IMR-90 (cell line): ENCODE measurements at regions not wholly inside any gene's neighbourhood (a gene's known extent, or its start where the extent isn't known, plus 50 kb on each side); places are given as distances from the start of the nearest gene placed in this dataset.

Experiments
- ATAC-seq: fragments of 200-7000 bp; cut with Tn5 transposase; 2 replicates; pipeline ENCODE4 v1.9.1; 2020; ENCODE audit warnings: low read depth, mild to moderate bottlenecking, moderate library complexity
- BruUV-seq: library from RNA; stranded (reverse); fragments of 400-500 nt; replicated peaks from 2 replicates; lab custom pipeline; 2021; lab: Mats Ljungman, UMichigan
- CTCF ChIA-PET: fragments of 300-600 bp; formaldehyde crosslinking; extraction: SDS; loops from one replicate; lab custom pipeline; 2021; ENCODE audit warnings: antibody characterized with exemption; lab: Yijun Ruan, JAX
- POLR2A ChIA-PET: fragments of 300-600 bp; sonication (Branson Sonifier 250); formaldehyde crosslinking; loops from one replicate; lab custom pipeline; 2022; ENCODE audit warnings: antibody characterized with exemption; ENCODE audit not compliant: unreplicated experiment; lab: Charles Lee
- DNase-seq: peaks from one replicate; pipeline ENCODE4 v3.0.0; 2013
- H2AFZ ChIP-seq: replicated peaks from 2 replicates; pipeline ENCODE3; 2013; ENCODE audit warnings: low read length, mild to moderate bottlenecking; ENCODE audit not compliant: poor library complexity
- H2AK5ac ChIP-seq: 2 replicates; pipeline ENCODE4 v1.6.1; 2013; ENCODE audit warnings: low read depth, low read length, inconsistent platforms
- H2AK9ac ChIP-seq: replicated peaks from 2 replicates; pipeline ENCODE3; 2013; ENCODE audit warnings: mild to moderate bottlenecking, low read depth, low read length, moderate library complexity; ENCODE audit not compliant: poor library complexity
- H2BK120ac ChIP-seq: 2 replicates; pipeline ENCODE4 v1.6.1; 2013; ENCODE audit warnings: low read depth, low read length, inconsistent platforms
- H2BK15ac ChIP-seq: 3 replicates; pipeline ENCODE4 v1.6.1; 2013; ENCODE audit warnings: low read depth, low read length, inconsistent platforms
- H2BK20ac ChIP-seq: 2 replicates; pipeline ENCODE4 v1.6.1; 2013; ENCODE audit warnings: low read depth, mild to moderate bottlenecking, inconsistent platforms, low read length, moderate library complexity
- H2BK5ac ChIP-seq: 2 replicates; pipeline ENCODE4 v1.6.1; 2013; ENCODE audit warnings: mild to moderate bottlenecking, low read depth, low read length, inconsistent platforms; ENCODE audit not compliant: poor library complexity, severe bottlenecking
- H3K14ac ChIP-seq: replicated peaks from 2 replicates; pipeline ENCODE4 v1.6.1; 2013; ENCODE audit warnings: low read depth, low read length, inconsistent platforms
- H3K18ac ChIP-seq: 2 replicates; pipeline ENCODE4 v1.6.1; 2013; ENCODE audit warnings: low read depth, low read length, control low read depth
- H3K23ac ChIP-seq: 2 replicates; pipeline ENCODE4 v1.6.1; 2013; ENCODE audit warnings: low read depth, low read length, inconsistent platforms
- H3K27ac ChIP-seq: 2 replicates; pipeline ENCODE4 v1.5.1; 2013; ENCODE audit warnings: mild to moderate bottlenecking, control low read depth, low read length; ENCODE audit not compliant: insufficient read depth
- H3K27me3 ChIP-seq: 2 replicates; pipeline ENCODE4 v1.6.1; 2013; ENCODE audit warnings: low read length; ENCODE audit not compliant: control insufficient read depth, insufficient read depth
- H3K36me3 ChIP-seq: 2 replicates; pipeline ENCODE4 v1.6.1; 2013; ENCODE audit warnings: low read length, mixed read lengths; ENCODE audit not compliant: control insufficient read depth, insufficient read depth
- H3K4ac ChIP-seq: 2 replicates; pipeline ENCODE4 v1.6.1; 2013; ENCODE audit warnings: low read depth, low read length, inconsistent platforms
- H3K4me1 ChIP-seq: 2 replicates; pipeline ENCODE4 v1.6.1; 2013; ENCODE audit warnings: low read length, mixed read lengths; ENCODE audit not compliant: control insufficient read depth, insufficient read depth
- H3K4me2 ChIP-seq: 2 replicates; pipeline ENCODE4 v1.6.1; 2013; ENCODE audit warnings: low read depth, mild to moderate bottlenecking, control low read depth, low read length, moderate library complexity
- H3K4me3 ChIP-seq: 2 replicates; pipeline ENCODE4 v1.5.1; 2013; ENCODE audit warnings: low read depth, mild to moderate bottlenecking, control low read depth, low read length, moderate library complexity; ENCODE audit not compliant: insufficient read depth
- H3K56ac ChIP-seq: 2 replicates; pipeline ENCODE4 v1.6.1; 2013; ENCODE audit warnings: low read length, inconsistent platforms; ENCODE audit not compliant: insufficient read depth; ENCODE audit errors: extremely low read depth
- H3K79me1 ChIP-seq, 2 experiments: 2 replicates each; pipeline ENCODE4 v1.6.1; 2013; ENCODE audit warnings: low read length in 2 of 2, inconsistent platforms in 1 of 2, low read depth in 1 of 2
- H3K9ac ChIP-seq: 2 replicates; pipeline ENCODE4 v1.6.1; 2013; ENCODE audit warnings: low read depth, low read length, control low read depth
- H3K9me1 ChIP-seq: 2 replicates; pipeline ENCODE4 v1.6.1; 2013; ENCODE audit warnings: low read length, inconsistent platforms; ENCODE audit not compliant: insufficient read depth
- H3K9me3 ChIP-seq: 2 replicates; pipeline ENCODE4 v1.6.1; 2013; ENCODE audit warnings: low read length; ENCODE audit not compliant: control insufficient read depth, insufficient read depth
- H4K20me1 ChIP-seq: 2 replicates; pipeline ENCODE4 v1.6.1; 2013; ENCODE audit warnings: low read length, inconsistent platforms; ENCODE audit not compliant: insufficient read depth
- H4K5ac ChIP-seq: 2 replicates; pipeline ENCODE4 v1.6.1; 2013; ENCODE audit warnings: mild to moderate bottlenecking, low read depth, low read length, control low read depth
- H4K8ac ChIP-seq, 2 experiments: 2 replicates each; pipeline ENCODE4 v1.6.1; 2013; ENCODE audit warnings: low read depth in 2 of 2, low read length in 2 of 2, control low read depth in 1 of 2, inconsistent platforms in 1 of 2
- H4K91ac ChIP-seq: 2 replicates; pipeline ENCODE4 v1.6.1; 2013; ENCODE audit warnings: low read depth, low read length, inconsistent platforms; ENCODE audit not compliant: insufficient read depth
- BHLHE40 ChIP-seq: fragments of 150-350 bp; IDR thresholded peaks from 2 replicates; pipeline ENCODE4 v1.6.1; 2016; ENCODE audit warnings: mild to moderate bottlenecking, low read depth, low read length
- CEBPB ChIP-seq: IDR thresholded peaks from 2 replicates; pipeline ENCODE4 v1.6.1; 2012; ENCODE audit warnings: low read depth, low read length, improper control_type of control experiment
- CHD1 ChIP-seq: IDR thresholded peaks from 2 replicates; pipeline ENCODE4 v1.6.1; 2012; ENCODE audit warnings: low read depth, low read length, improper control_type of control experiment
- FOS ChIP-seq: fragments of 150-350 bp; IDR thresholded peaks from 2 replicates; pipeline ENCODE4 v1.6.1; 2016; ENCODE audit warnings: low read depth, low read length
- MAFK ChIP-seq: IDR thresholded peaks from 2 replicates; pipeline ENCODE4 v1.6.1; 2012; ENCODE audit warnings: low read depth, low read length, improper control_type of control experiment
- MAZ ChIP-seq: IDR thresholded peaks from 2 replicates; pipeline ENCODE4 v1.6.1; 2012; ENCODE audit warnings: low read depth, mild to moderate bottlenecking, low read length, improper control_type of control experiment, moderate library complexity, borderline replicate concordance
- MXI1 ChIP-seq: IDR thresholded peaks from 2 replicates; pipeline ENCODE4 v1.6.1; 2012; ENCODE audit warnings: low read depth, mild to moderate bottlenecking, low read length, moderate library complexity, borderline replicate concordance
- NFE2L2 ChIP-seq: fragments of 150-350 bp; IDR thresholded peaks from 2 replicates; pipeline ENCODE4 v1.6.1; 2016; ENCODE audit warnings: low read depth, mild to moderate bottlenecking, low read length
- POLR2A ChIP-seq: IDR thresholded peaks from 2 replicates; pipeline ENCODE4 v1.6.1; 2012; ENCODE audit warnings: mild to moderate bottlenecking, low read depth, low read length
- RAD21 ChIP-seq: IDR thresholded peaks from 2 replicates; pipeline ENCODE4 v1.6.1; 2012; ENCODE audit warnings: low read length, improper control_type of control experiment
- RCOR1 ChIP-seq: IDR thresholded peaks from 2 replicates; pipeline ENCODE4 v1.6.1; 2012; ENCODE audit warnings: mild to moderate bottlenecking, low read length, improper control_type of control experiment; ENCODE audit not compliant: insufficient replicate concordance
- RFX5 ChIP-seq: IDR thresholded peaks from 2 replicates; pipeline ENCODE4 v1.8.0; 2012; ENCODE audit warnings: low read depth, mild to moderate bottlenecking, low read length, moderate library complexity
- SMC3 ChIP-seq: fragments of 150-350 bp; IDR thresholded peaks from 2 replicates; pipeline ENCODE4 v1.6.1; 2016; ENCODE audit warnings: low read depth, mild to moderate bottlenecking, antibody characterized with exemption, low read length, moderate library complexity
- WGBS, 2 experiments: methylation state at CpG; one replicate each; pipeline versions ENCODE4 v1.1.5 to v1.1.7; 2013; ENCODE audit warnings: missing lambda C conversion rate in 2 of 2; ENCODE audit not compliant: insufficient read length in 1 of 2; ENCODE audit errors: extremely low coverage in 2 of 2; 5-methylcytosine and 5-hydroxymethylcytosine counted together
- dilution Hi-C: fragments of 300-500 bp; cut with HindIII; formaldehyde crosslinking; loops from one replicate; pipeline ENCODE4 v1.14.3; 2018; ENCODE audit warnings: low sequenced_read_pairs; ENCODE audit not compliant: unreplicated experiment
- in situ Hi-C: fragments of 300-500 bp; cut with MboI; formaldehyde crosslinking; loops from 3 replicates; pipeline ENCODE4 v1.14.3; 2019; ENCODE audit warnings: low sequenced_read_pairs, inconsistent platforms, mixed read lengths
- intact Hi-C: fragments of 100-400 bp; cut with micrococcal nuclease; formaldehyde crosslinking; loops from 2 replicates; pipeline ENCODE4 v1.10.0; 2022
- TF ChIP-seq, protein P1 (sequence below): fragments of 150-350 bp; IDR thresholded peaks from 2 replicates; pipeline ENCODE4 v1.6.1; 2017; ENCODE audit warnings: mild to moderate bottlenecking, antibody characterized with exemption, low read length, low read depth
- TF ChIP-seq, protein P2 (sequence below): fragments of 150-350 bp; IDR thresholded peaks from 2 replicates; pipeline ENCODE4 v1.6.1; 2016; ENCODE audit warnings: low read depth, mild to moderate bottlenecking, low read length, moderate library complexity, borderline replicate concordance
- TF ChIP-seq, protein P3 (sequence below): conservative IDR thresholded peaks from 2 replicates; pipeline ENCODE4 v1.5.1; 2012; ENCODE audit warnings: mild to moderate bottlenecking, low read depth, low read length, improper control_type of control experiment

DNA sequence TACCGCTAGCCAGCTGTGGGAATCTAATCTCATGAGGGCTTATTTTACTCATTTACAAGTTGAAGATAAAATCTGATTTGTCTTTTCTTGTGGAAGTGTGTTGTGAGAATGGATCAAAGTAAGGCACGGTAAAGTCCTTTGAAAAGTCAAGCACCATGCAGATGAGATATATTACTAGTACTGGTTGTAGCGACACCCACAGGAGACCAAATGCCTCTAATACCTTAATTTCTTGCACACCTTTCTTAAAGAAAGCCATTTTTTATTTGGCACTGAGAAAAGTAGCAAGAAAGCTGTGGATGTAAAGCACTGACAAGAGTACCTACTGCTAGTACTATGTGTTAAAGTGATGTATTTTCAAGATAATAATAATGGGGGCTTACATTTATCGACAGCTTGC is 191.0 kb upstream of the MMS22L start:
- ATAC-seq (no peak), DNase-seq (no peak)
- CTCF ChIA-PET = no interaction called here
- H3K4ac ChIP-seq = no peak overlapping the region
- H3K4me1 ChIP-seq = no peaks in the 10 kb centered on the region
- no peak overlapping the region for H2AK9ac ChIP-seq
- H3K23ac ChIP-seq = no peak overlapping the region
- no peak overlapping the region for H3K4me2 ChIP-seq
- no peak overlapping the region for H2BK5ac ChIP-seq
- H4K20me1 ChIP-seq = no peaks in the 10 kb centered on the region
- H2AK5ac ChIP-seq = no peak overlapping the region
- H3K4me3 ChIP-seq = no peak overlapping the region
- H4K5ac ChIP-seq = no peak overlapping the region
- in situ Hi-C loops (no loop called here), intact Hi-C loops (no loop called here), dilution Hi-C loops (no loop called here)
- H2AFZ ChIP-seq = no peak overlapping the region
- H4K8ac ChIP-seq = no peak overlapping the region
- no TSS peak for BruUV-seq
- no peak overlapping the region for H3K14ac ChIP-seq
- H3K9me3 ChIP-seq = no peaks in the 10 kb centered on the region
- no peak overlapping the region for H3K27ac ChIP-seq
- no peak overlapping the region for H2BK120ac ChIP-seq
- H3K18ac ChIP-seq = no peak overlapping the region
- no peaks in the 10 kb centered on the region for H3K79me1 ChIP-seq
- WGBS, 2 experiments = no CpG with 5 or more reads among the region's 4 CpGs
- H2BK15ac ChIP-seq = no peak overlapping the region
- no peak overlapping the region for H3K56ac ChIP-seq
- POLR2A ChIA-PET = no interaction called here
- TF ChIP-seq NFE2L2 = no peak
- no peak for TF ChIP-seq BHLHE40
- no peak for TF ChIP-seq MXI1
- no peak for TF ChIP-seq CEBPB
- no peak for TF ChIP-seq MAZ
- no peak for TF ChIP-seq POLR2A
- TF ChIP-seq, protein P1, sequence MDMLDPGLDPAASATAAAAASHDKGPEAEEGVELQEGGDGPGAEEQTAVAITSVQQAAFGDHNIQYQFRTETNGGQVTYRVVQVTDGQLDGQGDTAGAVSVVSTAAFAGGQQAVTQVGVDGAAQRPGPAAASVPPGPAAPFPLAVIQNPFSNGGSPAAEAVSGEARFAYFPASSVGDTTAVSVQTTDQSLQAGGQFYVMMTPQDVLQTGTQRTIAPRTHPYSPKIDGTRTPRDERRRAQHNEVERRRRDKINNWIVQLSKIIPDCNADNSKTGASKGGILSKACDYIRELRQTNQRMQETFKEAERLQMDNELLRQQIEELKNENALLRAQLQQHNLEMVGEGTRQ = no peak
- TF ChIP-seq, protein P2, sequence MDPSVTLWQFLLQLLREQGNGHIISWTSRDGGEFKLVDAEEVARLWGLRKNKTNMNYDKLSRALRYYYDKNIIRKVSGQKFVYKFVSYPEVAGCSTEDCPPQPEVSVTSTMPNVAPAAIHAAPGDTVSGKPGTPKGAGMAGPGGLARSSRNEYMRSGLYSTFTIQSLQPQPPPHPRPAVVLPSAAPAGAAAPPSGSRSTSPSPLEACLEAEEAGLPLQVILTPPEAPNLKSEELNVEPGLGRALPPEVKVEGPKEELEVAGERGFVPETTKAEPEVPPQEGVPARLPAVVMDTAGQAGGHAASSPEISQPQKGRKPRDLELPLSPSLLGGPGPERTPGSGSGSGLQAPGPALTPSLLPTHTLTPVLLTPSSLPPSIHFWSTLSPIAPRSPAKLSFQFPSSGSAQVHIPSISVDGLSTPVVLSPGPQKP = no peak
- no peak for TF ChIP-seq CHD1
- no peak for TF ChIP-seq RAD21
- no peak for TF ChIP-seq SMC3
- no peak for TF ChIP-seq MAFK
- no peak for TF ChIP-seq RFX5
- TF ChIP-seq RCOR1 = no peak
- TF ChIP-seq, protein P3, sequence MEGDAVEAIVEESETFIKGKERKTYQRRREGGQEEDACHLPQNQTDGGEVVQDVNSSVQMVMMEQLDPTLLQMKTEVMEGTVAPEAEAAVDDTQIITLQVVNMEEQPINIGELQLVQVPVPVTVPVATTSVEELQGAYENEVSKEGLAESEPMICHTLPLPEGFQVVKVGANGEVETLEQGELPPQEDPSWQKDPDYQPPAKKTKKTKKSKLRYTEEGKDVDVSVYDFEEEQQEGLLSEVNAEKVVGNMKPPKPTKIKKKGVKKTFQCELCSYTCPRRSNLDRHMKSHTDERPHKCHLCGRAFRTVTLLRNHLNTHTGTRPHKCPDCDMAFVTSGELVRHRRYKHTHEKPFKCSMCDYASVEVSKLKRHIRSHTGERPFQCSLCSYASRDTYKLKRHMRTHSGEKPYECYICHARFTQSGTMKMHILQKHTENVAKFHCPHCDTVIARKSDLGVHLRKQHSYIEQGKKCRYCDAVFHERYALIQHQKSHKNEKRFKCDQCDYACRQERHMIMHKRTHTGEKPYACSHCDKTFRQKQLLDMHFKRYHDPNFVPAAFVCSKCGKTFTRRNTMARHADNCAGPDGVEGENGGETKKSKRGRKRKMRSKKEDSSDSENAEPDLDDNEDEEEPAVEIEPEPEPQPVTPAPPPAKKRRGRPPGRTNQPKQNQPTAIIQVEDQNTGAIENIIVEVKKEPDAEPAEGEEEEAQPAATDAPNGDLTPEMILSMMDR = no peak
- TF ChIP-seq FOS = no peak
- no peaks in the 10 kb centered on the region for H3K27me3 ChIP-seq
- H2BK20ac ChIP-seq = no peak overlapping the region
- no peak overlapping the region for H3K9ac ChIP-seq
- no peaks in the 10 kb centered on the region for H3K36me3 ChIP-seq
- no peak overlapping the region for H4K91ac ChIP-seq
- no peaks in the 10 kb centered on the region for H3K9me1 ChIP-seq
